GM12878 (cell line): ENCODE measurements at regions not wholly inside any gene's neighbourhood (a gene's known extent, or its start where the extent isn't known, plus 50 kb on each side); places are given as distances from the start of the nearest gene placed in this dataset.

Experiments used
- ATAC-seq: fragments of 200-7000 bp; cut with Tn5 transposase; 3 replicates; pipeline ENCODE4 v1.9.1; 2020; ENCODE audit warnings: mild to moderate bottlenecking, moderate library complexity
- BruUV-seq: library from RNA; stranded (reverse); fragments of 400-500 nt; replicated peaks from 2 replicates; lab custom pipeline; 2021; lab: Mats Ljungman, UMichigan
- CTCF ChIA-PET: fragments of 300-600 bp; sonication (Branson Sonifier 250); formaldehyde crosslinking; extraction: SDS; loops from one replicate; lab custom pipeline; 2021; ENCODE audit warnings: inconsistent platforms; lab: Yijun Ruan, JAX
- POLR2A ChIA-PET: fragments of 350-600 bp; formaldehyde crosslinking; extraction: SDS; loops from one replicate; lab custom pipeline; 2021; ENCODE audit warnings: inconsistent platforms; lab: Charles Lee
- RAD21 ChIA-PET: fragments of 300-600 bp; sonication (Branson Sonifier 250); formaldehyde crosslinking; loops from one replicate; lab custom pipeline; 2023; ENCODE audit warnings: antibody characterized with exemption; ENCODE audit not compliant: unreplicated experiment; lab: Charles Lee
- SMC1A ChIA-PET: fragments of 300-600 bp; sonication (Branson Sonifier 250); formaldehyde crosslinking; loops from one replicate; lab custom pipeline; 2023; ENCODE audit not compliant: unreplicated experiment, uncharacterized antibody; lab: Charles Lee
- DNase-seq: peaks from one replicate; pipeline ENCODE4 v3.0.0-alpha.2; 2011; ENCODE audit warnings: low read depth, low spot score
- FAIRE-seq: peaks from 3 replicates; lab custom pipeline; 2011; peaks lifted over from hg19 to GRCh38; lab: Jason Lieb, UNC
- H2AFZ ChIP-seq: 2 replicates; pipeline ENCODE4 v1.6.0; 2011; ENCODE audit warnings: low read depth, low read length, control low read depth; ENCODE audit not compliant: control insufficient read depth
- H3K27ac ChIP-seq: 2 replicates; pipeline ENCODE4 v1.5.1; 2011; ENCODE audit warnings: control low read depth; ENCODE audit not compliant: control insufficient read depth, insufficient read depth
- H3K27me3 ChIP-seq, 2 experiments: replicated peaks in 1 of 2; 2 replicates each; pipeline versions ENCODE4 v1.6.0 to v1.6.1; 2011; ENCODE audit warnings: low read length in 1 of 2; ENCODE audit not compliant: control insufficient read depth in 2 of 2, insufficient read depth in 2 of 2
- H3K36me3 ChIP-seq, 2 experiments: 2 replicates each; pipeline ENCODE4 v1.5.1; 2011; ENCODE audit warnings: low read length in 1 of 2; ENCODE audit not compliant: control insufficient read depth in 2 of 2, insufficient read depth in 2 of 2
- H3K4me1 ChIP-seq: 2 replicates; pipeline ENCODE4 v1.6.1; 2011; ENCODE audit warnings: mild to moderate bottlenecking, low read length, moderate library complexity, mixed read lengths; ENCODE audit not compliant: control insufficient read depth, insufficient read depth
- H3K4me2 ChIP-seq: 2 replicates; pipeline ENCODE4 v1.6.0; 2011; ENCODE audit warnings: control low read depth; ENCODE audit not compliant: control insufficient read depth, insufficient read depth
- H3K4me3 ChIP-seq: fragments of 200-600 bp; sonication (generic); 2 replicates; pipeline ENCODE4 v1.5.1; 2016
- H3K79me2 ChIP-seq: 2 replicates; pipeline ENCODE4 v1.6.0; 2011; ENCODE audit warnings: low read length; ENCODE audit not compliant: control insufficient read depth, insufficient read depth
- H3K9ac ChIP-seq: 2 replicates; pipeline ENCODE4 v1.8.0; 2011; ENCODE audit warnings: low read length, control low read depth, mixed read lengths; ENCODE audit not compliant: control insufficient read depth, insufficient read depth
- H3K9me3 ChIP-seq: replicated peaks from 3 replicates; pipeline ENCODE4 v1.5.1; 2011; ENCODE audit warnings: mild to moderate bottlenecking, low read length; ENCODE audit not compliant: control insufficient read depth, insufficient read depth
- H4K20me1 ChIP-seq: 2 replicates; pipeline ENCODE4 v1.6.0; 2011; ENCODE audit not compliant: control insufficient read depth, insufficient read depth
- CBX5 ChIP-seq: sonication (generic); IDR thresholded peaks from 2 replicates; pipeline ENCODE4 v1.6.1; 2016; ENCODE audit warnings: low read depth, moderate library complexity, mild to moderate bottlenecking, inconsistent platforms
- ESRRA ChIP-seq: IDR thresholded peaks from 2 replicates; pipeline ENCODE4 v1.6.1; 2012; ENCODE audit warnings: mild to moderate bottlenecking, low read length, improper control_type of control experiment
- FOXM1 ChIP-seq: IDR thresholded peaks from 2 replicates; pipeline ENCODE4 v1.6.1; 2012; ENCODE audit warnings: low read depth, mild to moderate bottlenecking, inconsistent platforms, low read length, moderate library complexity
- HSF1 ChIP-seq: fragments of 150-350 bp; IDR thresholded peaks from 2 replicates; pipeline ENCODE4 v1.6.1; 2014; ENCODE audit warnings: mild to moderate bottlenecking, low read depth, low read length
- MTA2 ChIP-seq: fragments of 450-650 bp; IDR thresholded peaks from 2 replicates; pipeline ENCODE4 v1.6.1; 2016; ENCODE audit warnings: low read depth, mild to moderate bottlenecking, moderate library complexity
- NRF1 ChIP-seq: conservative IDR thresholded peaks from 2 replicates; pipeline ENCODE4 v1.6.1; 2011; ENCODE audit warnings: mild to moderate bottlenecking, low read depth, low read length, improper control_type of control experiment
- PML ChIP-seq: IDR thresholded peaks from 2 replicates; pipeline ENCODE4 v1.6.1; 2012; ENCODE audit warnings: low read length, inconsistent platforms
- RB1 ChIP-seq: fragments of 450-650 bp; formaldehyde crosslinking; IDR thresholded peaks from 2 replicates; pipeline ENCODE4 v1.6.1; 2017; ENCODE audit warnings: mild to moderate bottlenecking, borderline replicate concordance
- RFX5 ChIP-seq: IDR thresholded peaks from 2 replicates; pipeline ENCODE4 v1.6.1; 2011; ENCODE audit warnings: low read depth, low read length, improper control_type of control experiment
- SIN3A ChIP-seq: IDR thresholded peaks from 2 replicates; pipeline ENCODE4 v1.6.1; 2012; ENCODE audit warnings: low read depth, low read length, improper control_type of control experiment
- SMAD1 ChIP-seq: fragments of 450-650 bp; IDR thresholded peaks from 2 replicates; pipeline ENCODE4 v1.6.1; 2018; ENCODE audit warnings: mild to moderate bottlenecking, low read depth; ENCODE audit not compliant: partially characterized antibody
- SREBF2 ChIP-seq: IDR thresholded peaks from 2 replicates; pipeline ENCODE4 v1.6.1; 2012; ENCODE audit warnings: mild to moderate bottlenecking, low read length
- STAT1 ChIP-seq: fragments of 450-650 bp; conservative IDR thresholded peaks from 2 replicates; pipeline ENCODE4 v1.6.1; 2014; ENCODE audit warnings: antibody characterized with exemption, mild to moderate bottlenecking
- STAT3 ChIP-seq: IDR thresholded peaks from 2 replicates; pipeline ENCODE4 v1.6.1; 2011; ENCODE audit warnings: low read depth, low read length, improper control_type of control experiment
- ZBED1 ChIP-seq: IDR thresholded peaks from 2 replicates; pipeline ENCODE4 v1.6.1; 2016; ENCODE audit warnings: borderline replicate concordance
- ZNF217 ChIP-seq: fragments of 450-650 bp; IDR thresholded peaks from 2 replicates; pipeline ENCODE4 v1.6.1; 2017; ENCODE audit warnings: antibody characterized with exemption, mild to moderate bottlenecking
- WGBS: methylation state at CpG from one replicate; pipeline ENCODE4 v1.1.6; 2016; ENCODE audit warnings: low lambda C conversion rate; ENCODE audit not compliant: insufficient replicate concordance, insufficient coverage; ENCODE audit errors: missing lambda C conversion rate; 5-methylcytosine and 5-hydroxymethylcytosine counted together
- in situ Hi-C: fragments of 300-500 bp; cut with MboI; formaldehyde crosslinking; loops from 9 replicates; pipeline ENCODE4 v1.14.3; 2018; ENCODE audit warnings: mixed read lengths
- intact Hi-C: fragments of 100-400 bp; cut with micrococcal nuclease; formaldehyde crosslinking; loops from one replicate; pipeline ENCODE4 v1.14.2; 2022; ENCODE audit not compliant: unreplicated experiment

DNA sequence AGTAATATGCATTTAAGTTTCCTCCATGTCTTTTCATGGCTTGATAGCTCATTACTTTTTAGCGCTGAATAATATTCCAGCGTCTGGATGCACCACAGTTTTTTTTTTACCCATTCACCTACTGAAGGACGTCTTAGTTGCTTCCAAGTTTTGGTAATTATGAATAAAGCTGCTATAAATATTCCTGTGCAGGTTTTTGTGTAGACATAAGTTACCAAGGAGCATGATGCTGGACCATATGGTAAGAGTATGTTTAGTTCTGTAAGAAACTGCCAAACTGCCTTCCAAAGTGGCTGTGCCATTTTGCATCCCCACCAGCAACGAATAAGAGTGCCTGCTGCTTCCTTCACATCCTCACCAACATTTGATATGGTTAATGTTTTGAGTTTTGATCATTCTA, 195.6 kb downstream of the PIK3R1 start:
- TF ChIP-seq CBX5 (no peak), SIN3A (no peak), SMAD1 (no peak), PML (no peak), RB1 (no peak), RFX5 (no peak), STAT3 (no peak), ZBED1 (no peak), ZNF217 (no peak), FOXM1 (no peak), SREBF2 (no peak), STAT1 (no peak), NRF1 (no peak), ESRRA (no peak), MTA2 (no peak), HSF1 (no peak)
- TF ChIP-seq, all 136 proteins: peak for 0
- no peak overlapping the region for H3K9ac ChIP-seq
- no peaks in the 10 kb centered on the region for H3K79me2 ChIP-seq
- CTCF ChIA-PET: interaction anchor here (1.0 to 1.5 kb wide), 2 partner anchors 12 to 125 kb away, joined by 4 to 6 read pairs; no protein-coding TSS in a partner anchor
- WGBS: 59% methylated on average over 4 of the region's 4 CpGs
- no peaks in the 10 kb centered on the region for H3K27me3 ChIP-seq
- SMC1A ChIA-PET: interaction anchor here (0.6 to 2.3 kb wide), 14 partner anchors 8 to 178 kb away, joined by 3 to 9 read pairs (median 4); no protein-coding TSS in a partner anchor
- BruUV-seq: no TSS peak
- in situ Hi-C loops: no loop called here
- peaks cover 5% of the 10 kb centered on the region for H3K4me1 ChIP-seq
- H3K4me3 ChIP-seq: no peak overlapping the region
- intact Hi-C loops: no loop called here
- no peaks in the 10 kb centered on the region for H4K20me1 ChIP-seq
- H2AFZ ChIP-seq: no peak overlapping the region
- no peaks in the 10 kb centered on the region for H3K9me3 ChIP-seq
- RAD21 ChIA-PET: no interaction called here
- DNase-seq: no peak
- no peak overlapping the region for H3K4me2 ChIP-seq
- no peak for ATAC-seq
- no peaks in the 10 kb centered on the region for H3K36me3 ChIP-seq
- no peak overlapping the region for H3K27ac ChIP-seq
- POLR2A ChIA-PET: interaction anchor here (1.0 kb wide), 1 partner anchor 30 kb away, joined by 4 read pairs; no protein-coding TSS in a partner anchor
- no peak for FAIRE-seq
